ENCODE measurements at regions not wholly inside any gene's neighbourhood (a gene's known extent, or its start where the extent isn't known, plus 50 kb on each side); places are given as distances from the start of the nearest gene placed in this dataset.
"Not testable (repeated sequence)": the region's sequence is repeated elsewhere in the genome, so short reads cannot be mapped to it uniquely, and the experiment has no call there.

DNA sequence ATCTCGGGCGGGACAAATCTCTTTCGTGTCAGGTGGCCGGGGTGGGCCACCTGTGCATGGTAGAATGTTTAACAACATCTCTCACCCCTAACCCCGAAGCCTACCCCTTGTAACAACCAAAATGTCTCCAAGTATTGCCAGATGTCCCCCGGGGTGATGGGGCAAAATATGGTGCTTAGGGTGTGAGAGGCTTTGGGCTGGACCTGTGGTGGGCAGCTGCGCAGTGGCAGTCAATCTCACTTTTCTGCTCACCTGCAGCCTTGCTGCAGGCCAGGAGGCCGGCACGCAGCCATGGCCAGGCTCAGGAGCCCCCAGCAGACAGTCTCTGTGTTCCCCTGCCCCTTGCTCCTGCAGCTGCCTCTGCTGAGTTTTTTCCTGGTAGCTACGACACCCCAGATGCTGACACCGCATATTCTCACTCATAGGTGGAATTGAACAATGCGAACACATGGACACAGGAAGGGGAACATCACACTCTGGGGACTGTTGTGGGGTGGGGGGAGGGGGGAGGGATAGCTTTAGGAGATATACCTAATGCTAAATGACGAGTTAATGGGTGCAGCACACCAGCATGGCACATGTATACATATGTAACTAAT lies 265.5 kb downstream of the NPHP4 start:
- TF ChIP-seq, protein P1, sequence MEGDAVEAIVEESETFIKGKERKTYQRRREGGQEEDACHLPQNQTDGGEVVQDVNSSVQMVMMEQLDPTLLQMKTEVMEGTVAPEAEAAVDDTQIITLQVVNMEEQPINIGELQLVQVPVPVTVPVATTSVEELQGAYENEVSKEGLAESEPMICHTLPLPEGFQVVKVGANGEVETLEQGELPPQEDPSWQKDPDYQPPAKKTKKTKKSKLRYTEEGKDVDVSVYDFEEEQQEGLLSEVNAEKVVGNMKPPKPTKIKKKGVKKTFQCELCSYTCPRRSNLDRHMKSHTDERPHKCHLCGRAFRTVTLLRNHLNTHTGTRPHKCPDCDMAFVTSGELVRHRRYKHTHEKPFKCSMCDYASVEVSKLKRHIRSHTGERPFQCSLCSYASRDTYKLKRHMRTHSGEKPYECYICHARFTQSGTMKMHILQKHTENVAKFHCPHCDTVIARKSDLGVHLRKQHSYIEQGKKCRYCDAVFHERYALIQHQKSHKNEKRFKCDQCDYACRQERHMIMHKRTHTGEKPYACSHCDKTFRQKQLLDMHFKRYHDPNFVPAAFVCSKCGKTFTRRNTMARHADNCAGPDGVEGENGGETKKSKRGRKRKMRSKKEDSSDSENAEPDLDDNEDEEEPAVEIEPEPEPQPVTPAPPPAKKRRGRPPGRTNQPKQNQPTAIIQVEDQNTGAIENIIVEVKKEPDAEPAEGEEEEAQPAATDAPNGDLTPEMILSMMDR (IDR thresholded peaks at IDR 0.05), result not testable (repeated sequence)
- not testable (repeated sequence) for TF ChIP-seq EZH2phosphoT487, EZH2 (IDR thresholded peaks at IDR 0.05)

All from neural progenitor cell (in vitro differentiated cells).